BJ (cell line): ENCODE measurements at regions not wholly inside any gene's neighbourhood (a gene's known extent, or its start where the extent isn't known, plus 50 kb on each side); places are given as distances from the start of the nearest gene placed in this dataset.

ENCODE experiments used
- CTCF ChIA-PET: fragments of 350-600 bp; formaldehyde crosslinking; extraction: SDS; loops from one replicate; lab custom pipeline; 2021; ENCODE audit warnings: antibody characterized with exemption, inconsistent platforms; lab: Yijun Ruan, JAX
- POLR2A ChIA-PET: fragments of 300-600 bp; sonication (Branson Sonifier 250); formaldehyde crosslinking; extraction: SDS; loops from one replicate; lab custom pipeline; 2021; ENCODE audit warnings: antibody characterized with exemption; lab: Charles Lee
- DNase-seq: peaks from one replicate; pipeline ENCODE4 v3.0.0-alpha.2; 2011; ENCODE audit warnings: low read depth
- H3K27me3 ChIP-seq: 2 replicates; pipeline ENCODE4 v1.6.0; 2011; ENCODE audit warnings: low read length; ENCODE audit not compliant: control insufficient read depth, insufficient read depth
- H3K36me3 ChIP-seq: 2 replicates; pipeline ENCODE4 v1.5.1; 2011; ENCODE audit warnings: low read length; ENCODE audit not compliant: control insufficient read depth, insufficient read depth
- H3K4me3 ChIP-seq: 2 replicates; pipeline ENCODE4 v1.5.1; 2011; ENCODE audit warnings: low read depth, mild to moderate bottlenecking, control low read depth, low read length
- CTCF ChIP-seq: IDR thresholded peaks from 2 replicates; pipeline ENCODE4 v1.5.1; 2011; ENCODE audit warnings: low read depth, mild to moderate bottlenecking, control low read depth, inconsistent platforms, low read length, moderate library complexity; ENCODE audit not compliant: insufficient read depth

DNA sequence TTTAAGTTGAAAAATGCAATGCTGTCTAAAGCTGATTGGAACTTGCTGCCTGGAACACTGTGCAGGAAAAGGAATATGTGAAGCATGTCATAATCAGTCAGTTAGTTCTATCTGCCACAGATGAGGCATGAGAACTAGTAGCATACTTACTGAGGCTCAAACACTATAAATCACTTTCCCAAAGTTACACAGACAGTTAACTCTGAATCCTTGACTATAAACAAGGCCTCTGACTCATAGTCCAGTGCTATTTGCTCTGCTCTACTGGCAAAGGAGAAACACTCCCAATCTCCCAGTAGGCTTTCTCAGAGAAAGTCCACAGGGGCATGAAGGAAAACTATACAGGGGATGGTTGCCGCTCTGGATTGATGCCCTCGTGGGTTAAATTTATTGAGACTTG is 2078.4 kb upstream of the TENM3 start:
- Histone ChIP-seq H3K27me3 (no peaks in the 10 kb centered on the region), H3K4me3 (no peak overlapping the region), H3K36me3 (no peaks in the 10 kb centered on the region)
- no peak for DNase-seq
- ChIA-PET CTCF (no interaction called here), POLR2A (no interaction called here)
- no peak for TF ChIP-seq CTCF

DNA sequence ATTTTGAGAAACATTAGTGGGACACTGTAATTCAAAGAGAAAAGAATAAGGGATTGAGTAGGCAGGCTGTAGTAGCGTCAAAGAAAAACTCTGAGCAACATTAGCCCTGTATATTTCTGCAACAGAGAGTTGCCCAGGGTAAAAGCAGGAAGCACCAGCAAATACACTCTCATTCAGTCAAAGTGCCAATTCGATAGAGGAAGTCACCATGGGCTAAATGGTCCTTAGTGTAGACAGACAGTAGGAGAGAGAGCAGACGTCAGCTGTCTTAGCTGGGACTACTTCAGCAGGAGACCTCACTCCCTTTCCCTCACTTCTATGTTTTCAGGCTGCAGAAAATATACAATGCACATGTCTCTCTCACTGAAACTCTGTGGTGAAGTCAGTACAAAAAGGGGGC is 2073.8 kb upstream of the TENM3 start:
- ChIA-PET POLR2A (no interaction called here), CTCF (no interaction called here)
- no peaks in the 10 kb centered on the region for H3K36me3 ChIP-seq
- TF ChIP-seq CTCF: no peak
- no peak for DNase-seq
- H3K27me3 ChIP-seq: no peaks in the 10 kb centered on the region
- no peak overlapping the region for H3K4me3 ChIP-seq

GRCh38 chr4:180169966-180170365 is 2073.2 kb upstream of the TENM3 start:
- Histone ChIP-seq H3K36me3 (no peaks in the 10 kb centered on the region), H3K27me3 (no peaks in the 10 kb centered on the region), H3K4me3 (no peak overlapping the region)
- TF ChIP-seq CTCF: no peak
- ChIA-PET POLR2A (no interaction called here), CTCF (no interaction called here)
- no peak for DNase-seq

DNA sequence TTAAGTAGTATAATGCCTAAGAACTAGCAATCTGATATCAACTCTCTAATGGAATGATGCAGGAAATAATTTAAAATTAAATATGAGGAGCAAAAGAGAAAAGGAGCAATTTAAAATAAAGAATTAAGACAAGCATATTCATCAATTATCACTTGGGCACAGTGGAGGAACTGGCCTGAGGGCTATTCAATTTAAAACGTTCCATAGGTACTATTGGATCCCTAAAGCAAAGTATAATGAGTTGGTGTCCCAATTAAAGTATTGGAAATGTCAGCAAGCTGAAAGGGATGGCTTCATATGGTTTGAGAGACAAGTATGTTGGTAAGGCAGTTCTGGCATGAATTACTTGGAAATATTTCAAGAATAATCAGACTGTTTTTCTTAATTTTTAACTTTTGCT is 2064.1 kb upstream of the TENM3 start:
- Histone ChIP-seq H3K27me3 (no peaks in the 10 kb centered on the region), H3K4me3 (no peak overlapping the region), H3K36me3 (no peaks in the 10 kb centered on the region)
- ChIA-PET POLR2A (no interaction called here), CTCF (no interaction called here)
- no peak for DNase-seq
- TF ChIP-seq CTCF: no peak

DNA sequence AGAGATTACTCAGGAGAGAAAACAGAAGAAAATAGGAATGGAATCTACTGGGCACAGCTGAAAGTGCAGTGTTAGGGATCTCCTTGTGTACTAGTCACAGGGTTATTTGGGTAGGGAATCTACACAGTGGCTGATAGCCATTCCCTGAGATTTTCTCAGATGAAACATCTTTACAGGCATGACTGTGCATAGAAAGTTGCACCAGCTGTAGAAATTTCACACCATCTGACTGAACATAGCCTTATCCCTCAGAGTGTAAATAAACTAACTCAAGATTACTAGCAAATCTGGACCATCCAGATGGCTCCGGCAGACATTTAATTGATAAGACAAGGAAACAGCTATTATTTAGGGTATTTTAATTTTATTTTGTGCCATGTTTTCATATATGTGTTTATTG is 2053.5 kb upstream of the TENM3 start:
- Histone ChIP-seq H3K27me3 (no peaks in the 10 kb centered on the region), H3K4me3 (no peak overlapping the region), H3K36me3 (no peaks in the 10 kb centered on the region)
- CTCF ChIA-PET: no interaction called here
- no peak for DNase-seq
- POLR2A ChIA-PET: no interaction called here
- TF ChIP-seq CTCF: no peak
